ENCODE measurements at regions not wholly inside any gene's neighbourhood (a gene's known extent, or its start where the extent isn't known, plus 50 kb on each side); places are given as distances from the start of the nearest gene placed in this dataset.

DNA sequence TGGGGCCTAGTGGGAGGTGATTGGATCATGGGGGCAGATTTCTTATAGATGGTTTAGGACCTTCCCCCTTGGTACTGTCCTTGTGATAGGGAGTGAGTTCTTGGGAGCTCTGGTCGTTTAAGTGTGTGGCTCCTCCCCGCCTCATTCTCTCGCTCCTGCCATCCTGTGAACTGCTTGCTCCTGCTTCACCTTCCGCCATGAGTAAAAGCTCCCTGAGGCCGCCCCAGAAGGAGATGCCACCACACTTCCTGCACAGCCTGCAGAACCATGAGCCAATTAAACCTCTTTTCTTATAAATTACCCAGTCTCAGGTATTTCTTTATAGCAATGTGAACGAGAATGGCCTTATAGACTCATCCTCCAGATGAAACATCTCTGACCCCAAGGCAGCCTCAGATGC is 101.5 kb downstream of the KCNF1 start:
- DNase-seq, result no peak
- H3K4me3 Mint-ChIP-seq, result no peak overlapping the region
- peaks cover 16% of the 10 kb centered on the region for H3K27me3 Mint-ChIP-seq
- H3K4me1 Mint-ChIP-seq, result no peaks in the 10 kb centered on the region
- ATAC-seq, result no peak
- CTCF ChIA-PET, result no interaction called here
- no peaks in the 10 kb centered on the region for H3K9me3 Mint-ChIP-seq (ENCODE audit: low read depth)
- no peaks in the 10 kb centered on the region for H3K36me3 Mint-ChIP-seq
- no peak overlapping the region for H3K27ac Mint-ChIP-seq

DNA sequence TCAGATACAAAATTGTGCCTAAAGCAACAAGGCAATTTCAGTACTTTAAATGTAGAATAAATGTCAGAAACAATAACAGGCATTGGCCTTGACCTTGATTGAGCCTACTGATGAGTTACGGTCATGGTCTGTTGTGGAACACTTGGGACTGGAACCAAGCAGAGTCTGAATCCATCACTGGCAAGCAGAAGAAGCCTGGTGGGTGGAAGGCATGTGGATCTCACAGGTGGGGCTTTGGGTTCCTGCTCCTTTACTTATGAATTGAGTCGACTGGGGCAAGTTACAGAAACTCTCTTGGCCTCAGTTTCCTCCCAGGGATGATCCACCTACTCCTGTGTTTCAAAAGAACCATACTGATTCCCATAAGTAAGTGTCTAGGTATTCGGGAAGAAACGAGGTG is 102.3 kb downstream of the KCNF1 start:
- CTCF ChIA-PET, result no interaction called here
- Mint-ChIP-seq H3K4me3 (no peak overlapping the region), H3K4me1 (no peaks in the 10 kb centered on the region), H3K9me3 (ENCODE audit: low read depth) (no peaks in the 10 kb centered on the region), H3K36me3 (no peaks in the 10 kb centered on the region), H3K27ac (no peak overlapping the region), H3K27me3 (peaks cover 23% of the 10 kb centered on the region)
- DNase-seq, result no peak
- no peak for ATAC-seq

DNA sequence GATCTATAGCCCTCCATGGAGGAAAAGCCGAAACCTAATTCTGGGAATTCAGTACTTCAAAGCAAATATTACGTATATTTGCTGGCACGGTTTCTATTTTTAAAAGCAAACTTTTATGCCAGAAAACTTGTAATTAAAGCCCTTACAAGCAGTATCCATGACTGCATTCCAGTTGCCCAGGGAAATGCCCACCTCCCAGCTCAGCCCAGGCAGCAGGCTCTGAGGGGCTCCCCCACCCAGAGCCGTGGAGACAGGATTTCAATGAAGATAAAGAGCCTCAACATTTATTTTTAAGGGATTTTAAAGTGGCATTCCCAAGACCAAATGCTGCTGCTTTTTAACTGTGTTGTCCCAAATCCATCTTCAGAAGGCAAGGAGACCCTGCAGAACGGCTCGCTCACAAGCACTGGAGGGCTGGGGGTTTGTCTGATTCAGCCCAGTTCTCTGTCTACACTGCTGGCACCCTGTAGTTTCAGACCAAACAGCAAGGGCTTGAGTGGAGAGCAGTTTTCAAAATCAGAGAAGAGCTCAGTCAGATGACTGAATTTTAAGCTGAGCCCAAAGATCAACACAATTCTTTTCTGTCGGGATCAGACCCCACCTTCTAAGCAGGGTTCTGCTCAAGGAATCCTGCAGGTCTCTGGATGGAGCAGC is 105.1 kb downstream of the KCNF1 start:
- no peak for DNase-seq
- H3K27me3 Mint-ChIP-seq, result peaks cover 39% of the 10 kb centered on the region
- no peaks in the 10 kb centered on the region for H3K9me3 Mint-ChIP-seq (ENCODE audit: low read depth)
- H3K4me3 Mint-ChIP-seq, result no peak overlapping the region
- no peaks in the 10 kb centered on the region for H3K4me1 Mint-ChIP-seq
- H3K36me3 Mint-ChIP-seq, result no peaks in the 10 kb centered on the region
- H3K27ac Mint-ChIP-seq, result no peak overlapping the region
- no peak for ATAC-seq
- CTCF ChIA-PET, result interaction anchor here (1.5 kb wide), 1 partner anchor 184 kb away, joined by 3 read pairs; no protein-coding TSS in a partner anchor

GRCh38 chr2:11017921-11018320 is 106.2 kb downstream of the KCNF1 start:
- Mint-ChIP-seq H3K27ac (no peak overlapping the region), H3K27me3 (peaks cover 39% of the 10 kb centered on the region), H3K4me1 (no peaks in the 10 kb centered on the region), H3K36me3 (no peaks in the 10 kb centered on the region), H3K4me3 (no peak overlapping the region), H3K9me3 (ENCODE audit: low read depth) (no peaks in the 10 kb centered on the region)
- DNase-seq, result no peak
- ATAC-seq, result no peak
- CTCF ChIA-PET, result no interaction called here

GRCh38 chr2:11018651-11019185 is 107.0 kb downstream of the KCNF1 start:
- CTCF ChIA-PET, result no interaction called here
- no peak for ATAC-seq
- H3K36me3 Mint-ChIP-seq, result no peaks in the 10 kb centered on the region
- H3K27ac Mint-ChIP-seq, result no peak overlapping the region
- H3K4me3 Mint-ChIP-seq, result no peak overlapping the region
- no peaks in the 10 kb centered on the region for H3K9me3 Mint-ChIP-seq (ENCODE audit: low read depth)
- H3K27me3 Mint-ChIP-seq, result peaks cover 39% of the 10 kb centered on the region
- no peaks in the 10 kb centered on the region for H3K4me1 Mint-ChIP-seq
- DNase-seq, result no peak

DNA sequence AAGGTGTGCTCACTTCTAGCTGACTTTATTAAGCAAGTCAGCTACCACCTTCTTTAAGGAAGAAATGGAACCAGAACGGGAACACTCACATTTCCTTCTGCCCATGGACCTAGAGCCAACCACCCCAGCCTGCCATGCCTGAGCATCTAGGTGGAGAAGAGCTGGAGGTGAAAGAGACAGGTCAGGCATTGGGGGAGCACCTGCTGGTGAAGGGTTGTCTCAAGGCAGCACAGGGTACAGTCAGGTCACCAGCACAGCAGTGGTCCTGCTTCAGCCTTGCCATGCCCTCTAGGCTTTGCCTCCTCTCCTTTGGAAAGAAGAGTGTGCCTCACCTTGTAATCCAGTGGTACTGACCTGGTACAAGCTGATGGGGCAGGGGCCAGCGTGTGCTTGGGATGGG is 107.9 kb downstream of the KCNF1 start:
- no peak overlapping the region for H3K27ac Mint-ChIP-seq
- H3K27me3 Mint-ChIP-seq, result peaks cover 39% of the 10 kb centered on the region
- no peaks in the 10 kb centered on the region for H3K36me3 Mint-ChIP-seq
- H3K4me3 Mint-ChIP-seq, result no peak overlapping the region
- DNase-seq, result no peak
- no peak for ATAC-seq
- H3K9me3 Mint-ChIP-seq (ENCODE audit: low read depth), result no peaks in the 10 kb centered on the region
- H3K4me1 Mint-ChIP-seq, result no peaks in the 10 kb centered on the region
- CTCF ChIA-PET, result no interaction called here

- DNase-seq (no peak), ATAC-seq (no peak)
- Mint-ChIP-seq H3K4me3 (no peak overlapping the region), H3K27me3 (peaks cover 27% of the 10 kb centered on the region), H3K4me1 (no peaks in the 10 kb centered on the region), H3K9me3 (ENCODE audit: low read depth) (no peaks in the 10 kb centered on the region), H3K27ac (no peak overlapping the region), H3K36me3 (no peaks in the 10 kb centered on the region)
- CTCF ChIA-PET, result no interaction called here
Observed at GRCh38 chr2:11022064-11022463, 110.3 kb downstream of the KCNF1 start.

- no peak overlapping the region for H3K4me3 Mint-ChIP-seq
- no peaks in the 10 kb centered on the region for H3K4me1 Mint-ChIP-seq
- DNase-seq (no peak), ATAC-seq (no peak)
- H3K27ac Mint-ChIP-seq, result no peak overlapping the region
- no peaks in the 10 kb centered on the region for H3K36me3 Mint-ChIP-seq
- H3K27me3 Mint-ChIP-seq, result peaks cover 25% of the 10 kb centered on the region
- H3K9me3 Mint-ChIP-seq (ENCODE audit: low read depth), result no peaks in the 10 kb centered on the region
- CTCF ChIA-PET, result no interaction called here
Observed at GRCh38 chr2:11022591-11023273, 111.0 kb downstream of the KCNF1 start.

GRCh38 chr2:11023326-11024258 is 111.9 kb downstream of the KCNF1 start:
- Mint-ChIP-seq H3K27me3 (peaks cover 24% of the 10 kb centered on the region), H3K36me3 (no peaks in the 10 kb centered on the region), H3K4me3 (no peak overlapping the region), H3K4me1 (no peaks in the 10 kb centered on the region), H3K27ac (no peak overlapping the region), H3K9me3 (ENCODE audit: low read depth) (no peaks in the 10 kb centered on the region)
- ATAC-seq, result no peak
- CTCF ChIA-PET, result no interaction called here
- DNase-seq, result no peak

- H3K4me3 Mint-ChIP-seq, result no peak overlapping the region
- DNase-seq (no peak), ATAC-seq (no peak)
- H3K4me1 Mint-ChIP-seq, result no peaks in the 10 kb centered on the region
- no peaks in the 10 kb centered on the region for H3K9me3 Mint-ChIP-seq (ENCODE audit: low read depth)
- CTCF ChIA-PET, result no interaction called here
- no peak overlapping the region for H3K27ac Mint-ChIP-seq
- H3K27me3 Mint-ChIP-seq, result peaks cover 18% of the 10 kb centered on the region
- H3K36me3 Mint-ChIP-seq, result no peaks in the 10 kb centered on the region
Observed at GRCh38 chr2:11024259-11024645, 112.5 kb downstream of the KCNF1 start.

DNA sequence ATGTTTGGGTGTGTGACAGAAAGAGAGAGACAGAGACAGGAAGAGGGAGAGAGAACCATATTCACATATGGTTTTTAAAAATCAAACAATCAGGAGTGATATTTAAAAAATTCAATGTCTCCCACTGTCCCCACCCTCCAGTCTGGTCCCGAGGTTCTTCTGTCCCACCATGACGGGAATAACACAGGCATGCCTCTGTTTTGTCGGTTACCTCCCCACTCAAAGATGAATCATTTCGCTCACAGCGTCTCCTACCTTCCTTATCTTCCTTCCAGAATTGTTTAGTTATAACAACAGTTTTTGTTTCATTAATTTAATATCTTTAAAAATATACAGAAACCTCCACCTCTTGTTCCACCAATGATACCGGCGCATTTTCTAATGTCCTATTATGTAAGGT is 113.0 kb downstream of the KCNF1 start:
- Mint-ChIP-seq H3K36me3 (no peaks in the 10 kb centered on the region), H3K4me1 (no peaks in the 10 kb centered on the region), H3K27me3 (peaks cover 14% of the 10 kb centered on the region), H3K9me3 (ENCODE audit: low read depth) (no peaks in the 10 kb centered on the region), H3K4me3 (no peak overlapping the region), H3K27ac (no peak overlapping the region)
- ATAC-seq (no peak), DNase-seq (no peak)
- CTCF ChIA-PET, result no interaction called here

- no peak for DNase-seq
- peaks cover 13% of the 10 kb centered on the region for H3K27me3 Mint-ChIP-seq
- H3K27ac Mint-ChIP-seq, result no peak overlapping the region
- H3K4me3 Mint-ChIP-seq, result no peak overlapping the region
- H3K36me3 Mint-ChIP-seq, result no peaks in the 10 kb centered on the region
- no peak for ATAC-seq
- H3K9me3 Mint-ChIP-seq (ENCODE audit: low read depth), result no peaks in the 10 kb centered on the region
- no peaks in the 10 kb centered on the region for H3K4me1 Mint-ChIP-seq
- CTCF ChIA-PET, result no interaction called here
Observed at GRCh38 chr2:11026286-11026921, 114.7 kb downstream of the KCNF1 start.

DNA sequence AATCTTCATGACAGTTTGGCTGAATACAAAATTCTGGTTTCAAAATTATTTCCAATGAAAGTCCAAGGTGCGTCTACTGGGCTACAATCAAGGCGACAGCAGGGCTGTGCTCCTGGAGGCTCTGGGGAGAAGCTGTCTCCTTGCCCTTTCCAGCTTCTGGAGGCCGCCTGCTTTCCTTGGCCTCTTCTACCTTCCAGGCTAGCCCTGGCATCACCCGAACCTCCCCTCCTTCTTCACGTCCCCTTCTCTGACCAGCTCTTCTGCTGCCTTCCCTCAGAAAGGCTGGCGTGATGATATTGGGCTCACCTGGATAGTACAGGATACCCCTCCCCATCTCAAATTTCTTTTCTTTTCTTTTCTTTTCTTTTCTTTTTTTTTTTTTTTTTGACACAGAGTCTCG is 115.5 kb downstream of the KCNF1 start:
- Mint-ChIP-seq H3K9me3 (ENCODE audit: low read depth) (no peaks in the 10 kb centered on the region), H3K4me3 (no peak overlapping the region), H3K27ac (no peak overlapping the region), H3K36me3 (no peaks in the 10 kb centered on the region), H3K4me1 (no peaks in the 10 kb centered on the region), H3K27me3 (peaks cover 20% of the 10 kb centered on the region)
- no peak for DNase-seq
- ATAC-seq, result no peak
- CTCF ChIA-PET, result no interaction called here
